K562 (cell line): ENCODE measurements at regions not wholly inside any gene's neighbourhood (a gene's known extent, or its start where the extent isn't known, plus 50 kb on each side); places are given as distances from the start of the nearest gene placed in this dataset.

Experiments used
- ATAC-seq: fragments of 200-7000 bp; cut with Tn5 transposase; 3 replicates; pipeline ENCODE4 v1.9.1; 2020; ENCODE audit warnings: moderate library complexity
- BruUV-seq: library from RNA; stranded (reverse); fragments of 400-500 nt; replicated peaks from 2 replicates; lab custom pipeline; 2021; lab: Mats Ljungman, UMichigan
- CTCF ChIA-PET: fragments of 300-600 bp; formaldehyde crosslinking; extraction: SDS; loops from one replicate; lab custom pipeline; 2021; ENCODE audit warnings: low intra/inter-chr PET ratio; lab: Yijun Ruan, JAX
- POLR2A ChIA-PET: fragments of 300-600, 350-650 bp; sonication (Branson Sonifier 250); formaldehyde crosslinking; extraction: SDS; loops from one replicate; lab custom pipeline; 2021; ENCODE audit warnings: antibody characterized with exemption, inconsistent platforms; lab: Yijun Ruan, JAX
- DNase-seq, 4 experiments: peaks; one replicate each; pipeline versions ENCODE4 v3.0.0 to v3.0.0-alpha.2; 2011 to 2018; ENCODE audit warnings: low spot score in 3 of 4, mixed read lengths in 3 of 4; ENCODE audit errors: extremely low read depth in 1 of 4
- FAIRE-seq: peaks from 2 replicates; lab custom pipeline; 2011; peaks lifted over from hg19 to GRCh38; lab: Jason Lieb, UNC
- H2AFZ ChIP-seq: 2 replicates; pipeline ENCODE4 v1.6.0; 2011; ENCODE audit warnings: low read depth, low read length, control low read depth, inconsistent platforms
- H3K27ac ChIP-seq: fragments of 200-600 bp; 3 replicates; pipeline ENCODE4 v1.8.0; 2011; ENCODE audit warnings: low read depth, mild to moderate bottlenecking, control low read depth, inconsistent platforms, low read length, moderate library complexity, mixed read lengths; ENCODE audit errors: extremely low read depth
- H3K27me3 ChIP-seq, 2 experiments: fragments of 300-600 bp in 1 of 2; 2 replicates in 1 of 2; 3 replicates in 1 of 2; pipeline versions ENCODE4 v1.6.0 to v1.8.0; 2011; ENCODE audit warnings: inconsistent platforms in 2 of 2, low read length in 2 of 2, mild to moderate bottlenecking in 1 of 2, mixed read lengths in 1 of 2, moderate library complexity in 1 of 2; ENCODE audit not compliant: control insufficient read depth in 2 of 2, insufficient read depth in 2 of 2
- H3K36me3 ChIP-seq: fragments of 300-600 bp; 3 replicates; pipeline ENCODE4 v1.8.0; 2011; ENCODE audit warnings: mild to moderate bottlenecking, low read length, inconsistent platforms; ENCODE audit not compliant: control insufficient read depth, insufficient read depth
- H3K4me1 ChIP-seq, 2 experiments: fragments of 200-600 bp in 1 of 2; replicated peaks in 1 of 2; 2 replicates in 1 of 2; 3 replicates in 1 of 2; pipeline versions ENCODE4 v1.5.1 to v1.8.0; 2011; ENCODE audit warnings: inconsistent platforms in 2 of 2, low read length in 2 of 2, mild to moderate bottlenecking in 1 of 2, mixed read lengths in 1 of 2, moderate library complexity in 1 of 2; ENCODE audit not compliant: control insufficient read depth in 2 of 2, insufficient read depth in 2 of 2
- H3K4me2 ChIP-seq: 2 replicates; pipeline ENCODE4 v1.6.1; 2011; ENCODE audit warnings: low read length, control low read depth, inconsistent platforms, mixed read lengths; ENCODE audit not compliant: insufficient read depth
- H3K4me3 ChIP-seq: fragments of 200-600 bp; sonication (generic), shearing (Covaris generic); 2 replicates; pipeline ENCODE4 v1.5.1; 2016; ENCODE audit warnings: control low read depth, inconsistent platforms
- H3K79me2 ChIP-seq: fragments of 200-600 bp; 3 replicates; pipeline ENCODE4 v1.8.0; 2011; ENCODE audit warnings: low read length, inconsistent platforms; ENCODE audit not compliant: control insufficient read depth, insufficient read depth
- H3K9ac ChIP-seq, 2 experiments: 2 replicates each; pipeline versions ENCODE4 v1.6.0 to v1.6.1; 2011; ENCODE audit warnings: low read depth in 2 of 2, low read length in 2 of 2, control low read depth in 1 of 2, inconsistent platforms in 1 of 2, mild to moderate bottlenecking in 1 of 2, mixed read lengths in 1 of 2; ENCODE audit not compliant: insufficient read depth in 1 of 2
- H3K9me1 ChIP-seq: one replicate; pipeline ENCODE4 v1.6.0; 2011; ENCODE audit warnings: inconsistent platforms, mild to moderate bottlenecking, low read length, moderate library complexity; ENCODE audit not compliant: control insufficient read depth, insufficient read depth
- H3K9me3 ChIP-seq: replicated peaks from 2 replicates; pipeline ENCODE4 v1.5.1; 2011; ENCODE audit warnings: low read depth, low read length, inconsistent platforms; ENCODE audit not compliant: control insufficient read depth, insufficient read depth
- H4K20me1 ChIP-seq: replicated peaks from 2 replicates; pipeline ENCODE4 v1.6.1; 2011; ENCODE audit warnings: low read length, inconsistent platforms, mixed read lengths; ENCODE audit not compliant: control insufficient read depth, insufficient read depth
- JUNB ChIP-seq: fragments of 450-650 bp; formaldehyde crosslinking; conservative IDR thresholded peaks from 2 replicates; pipeline ENCODE4 v1.4.0; 2020; ENCODE audit warnings: mild to moderate bottlenecking
- ZNF282 ChIP-seq: sonication (generic); formaldehyde crosslinking; IDR thresholded peaks from 2 replicates; pipeline ENCODE4 v1.8.1; 2023; ENCODE audit warnings: missing genetic modification reagents
- WGBS: fragments of 100-300 bp; shearing (Covaris generic); methylation state at CpG from one replicate; pipeline ENCODE4 v1.1.6; 2016; ENCODE audit warnings: low coverage, mixed read lengths; ENCODE audit not compliant: insufficient coverage; ENCODE audit errors: missing lambda C conversion rate; 5-methylcytosine and 5-hydroxymethylcytosine counted together
- in situ Hi-C: fragments of 300-500 bp; cut with MboI; formaldehyde crosslinking; loops from 4 replicates; pipeline ENCODE4 v1.15.0; 2018; ENCODE audit warnings: inconsistent platforms, mixed read lengths
- intact Hi-C: fragments of 100-400 bp; cut with micrococcal nuclease; formaldehyde crosslinking; loops from 2 replicates; pipeline ENCODE4 v1.14.2; 2022
- TF ChIP-seq, protein P1 (sequence below): fragments of 250-450 bp; sonication (Bioruptor Pico); IDR thresholded peaks from 2 replicates; pipeline ENCODE4 v1.5.0; 2021; ENCODE audit warnings: mild to moderate bottlenecking, moderate library complexity
- TF ChIP-seq, protein P2 (sequence below): fragments of 450-650 bp; IDR thresholded peaks from 2 replicates; pipeline ENCODE4 v1.6.1; 2016; ENCODE audit warnings: low read depth
- TF ChIP-seq, protein P3 (sequence below): IDR thresholded peaks from 3 replicates; pipeline ENCODE4 v1.6.1; 2011; ENCODE audit warnings: borderline replicate concordance, mild to moderate bottlenecking, moderate library complexity; ENCODE audit not compliant: insufficient read length; ENCODE audit errors: extremely low read depth
- TF ChIP-seq, protein P4 (sequence below), 2 experiments: fragments of 450-650 bp in 1 of 2; sonication (generic) in 1 of 2; formaldehyde crosslinking in 1 of 2; IDR thresholded peaks in 1 of 2; conservative IDR thresholded peaks in 1 of 2; 2 replicates each; pipeline versions ENCODE4 v1.6.1 to v1.8.1; 2016 to 2023; ENCODE audit warnings: mild to moderate bottlenecking in 2 of 2, moderate library complexity in 2 of 2, inconsistent platforms in 1 of 2, missing genetic modification reagents in 1 of 2

DNA sequence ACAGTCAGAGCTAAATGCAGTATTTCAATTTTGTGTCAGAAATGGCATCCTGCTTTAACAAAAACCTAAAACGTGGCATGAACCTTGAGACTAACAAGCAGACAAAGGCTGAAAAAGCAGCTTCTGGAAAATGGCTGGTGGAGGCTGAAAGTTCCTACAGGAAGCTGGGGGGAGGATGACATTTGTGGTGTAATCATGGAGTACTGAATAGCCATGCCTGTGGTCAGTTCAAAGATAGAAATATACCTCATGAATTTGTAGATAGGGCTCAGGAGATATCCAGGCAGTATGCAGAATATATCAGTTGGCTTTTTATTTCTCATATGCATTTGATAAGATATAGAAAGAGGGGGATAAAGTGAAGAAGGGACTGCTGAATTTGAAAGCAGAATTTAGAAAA lies 181.7 kb downstream of the UQCRFS1 start:
- ChIA-PET CTCF (no interaction called here), POLR2A (no interaction called here)
- H3K27me3 ChIP-seq = peaks cover 5 to 20% of the 10 kb centered on the region in 2 experiments; a peak in 3 of 5 replicates
- H3K27ac ChIP-seq = no peak overlapping the region
- BruUV-seq = no TSS peak
- no peak overlapping the region for H3K4me2 ChIP-seq
- H3K79me2 ChIP-seq = no peaks in the 10 kb centered on the region
- no peaks in the 10 kb centered on the region for H3K9me3 ChIP-seq
- no peak for DNase-seq
- WGBS = 0% methylated on average over 1 of the region's 1 CpG
- no peak overlapping the region for H3K9ac ChIP-seq
- no peaks in the 10 kb centered on the region for H3K9me1 ChIP-seq
- H4K20me1 ChIP-seq = no peaks in the 10 kb centered on the region
- no peak for ATAC-seq
- no peaks in the 10 kb centered on the region; a peak in 1 of 5 replicates for H3K4me1 ChIP-seq
- no peak overlapping the region for H3K4me3 ChIP-seq
- H2AFZ ChIP-seq = no peak overlapping the region
- no peaks in the 10 kb centered on the region for H3K36me3 ChIP-seq
- in situ Hi-C loops = no loop called here
- intact Hi-C loops = no loop called here
- no peak for FAIRE-seq
- TF ChIP-seq ZNF282 (CRISPR knock-in tag) (no peak), JUNB (CRISPR knock-in tag) (no peak)
- TF ChIP-seq, protein P1, sequence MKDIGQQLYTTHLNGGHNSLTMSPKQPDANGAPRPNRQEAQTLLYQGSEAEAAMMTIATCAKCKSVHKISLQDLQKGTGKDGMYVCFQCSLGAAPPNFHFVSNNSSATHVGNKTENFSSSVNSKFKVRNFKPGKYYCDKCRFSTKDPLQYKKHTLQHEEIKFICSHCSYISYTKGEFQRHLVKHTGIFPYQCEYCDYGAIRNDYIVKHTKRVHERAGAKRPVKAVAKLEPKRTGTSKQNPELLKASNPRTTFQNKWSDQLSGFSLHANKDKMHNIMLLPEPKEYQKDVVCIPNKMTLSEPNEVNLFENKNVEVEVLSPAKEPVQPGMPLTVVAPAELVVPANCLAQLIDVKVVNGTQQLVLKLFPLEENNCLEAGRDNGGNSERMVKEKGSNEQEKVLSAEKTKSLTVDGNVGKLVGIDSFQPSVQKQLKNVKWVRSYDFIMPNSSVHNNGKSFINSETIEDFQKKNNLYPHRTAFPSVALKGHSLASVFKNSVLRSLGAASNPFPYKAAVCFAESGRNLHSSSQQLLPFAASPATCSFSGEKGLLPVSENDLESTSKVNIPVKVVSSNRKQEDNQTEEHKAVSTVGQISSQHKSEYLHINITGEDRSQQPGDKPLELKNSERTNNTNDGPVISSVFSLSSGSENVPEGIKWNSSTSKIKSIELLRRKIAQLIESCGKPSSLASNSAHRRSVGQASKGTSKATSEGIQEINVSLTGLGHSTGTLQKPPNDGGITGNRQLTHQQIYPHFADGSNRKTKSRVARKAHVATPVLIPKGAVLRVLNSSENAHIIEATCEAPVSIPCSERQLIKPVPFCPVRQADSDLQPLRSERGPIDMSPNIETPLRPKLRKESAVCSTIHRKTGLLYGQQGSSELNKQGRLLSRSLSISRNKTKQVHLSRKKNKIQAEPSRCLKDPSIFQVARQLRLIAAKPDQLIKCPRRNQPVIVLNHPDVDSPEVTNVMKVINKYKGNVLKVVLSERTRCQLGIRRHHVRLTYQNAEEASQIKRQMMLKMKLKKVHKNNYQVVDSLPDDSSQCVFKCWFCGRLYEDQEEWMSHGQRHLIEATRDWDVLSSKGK (CRISPR knock-in tag) = no peak
- TF ChIP-seq, protein P2, sequence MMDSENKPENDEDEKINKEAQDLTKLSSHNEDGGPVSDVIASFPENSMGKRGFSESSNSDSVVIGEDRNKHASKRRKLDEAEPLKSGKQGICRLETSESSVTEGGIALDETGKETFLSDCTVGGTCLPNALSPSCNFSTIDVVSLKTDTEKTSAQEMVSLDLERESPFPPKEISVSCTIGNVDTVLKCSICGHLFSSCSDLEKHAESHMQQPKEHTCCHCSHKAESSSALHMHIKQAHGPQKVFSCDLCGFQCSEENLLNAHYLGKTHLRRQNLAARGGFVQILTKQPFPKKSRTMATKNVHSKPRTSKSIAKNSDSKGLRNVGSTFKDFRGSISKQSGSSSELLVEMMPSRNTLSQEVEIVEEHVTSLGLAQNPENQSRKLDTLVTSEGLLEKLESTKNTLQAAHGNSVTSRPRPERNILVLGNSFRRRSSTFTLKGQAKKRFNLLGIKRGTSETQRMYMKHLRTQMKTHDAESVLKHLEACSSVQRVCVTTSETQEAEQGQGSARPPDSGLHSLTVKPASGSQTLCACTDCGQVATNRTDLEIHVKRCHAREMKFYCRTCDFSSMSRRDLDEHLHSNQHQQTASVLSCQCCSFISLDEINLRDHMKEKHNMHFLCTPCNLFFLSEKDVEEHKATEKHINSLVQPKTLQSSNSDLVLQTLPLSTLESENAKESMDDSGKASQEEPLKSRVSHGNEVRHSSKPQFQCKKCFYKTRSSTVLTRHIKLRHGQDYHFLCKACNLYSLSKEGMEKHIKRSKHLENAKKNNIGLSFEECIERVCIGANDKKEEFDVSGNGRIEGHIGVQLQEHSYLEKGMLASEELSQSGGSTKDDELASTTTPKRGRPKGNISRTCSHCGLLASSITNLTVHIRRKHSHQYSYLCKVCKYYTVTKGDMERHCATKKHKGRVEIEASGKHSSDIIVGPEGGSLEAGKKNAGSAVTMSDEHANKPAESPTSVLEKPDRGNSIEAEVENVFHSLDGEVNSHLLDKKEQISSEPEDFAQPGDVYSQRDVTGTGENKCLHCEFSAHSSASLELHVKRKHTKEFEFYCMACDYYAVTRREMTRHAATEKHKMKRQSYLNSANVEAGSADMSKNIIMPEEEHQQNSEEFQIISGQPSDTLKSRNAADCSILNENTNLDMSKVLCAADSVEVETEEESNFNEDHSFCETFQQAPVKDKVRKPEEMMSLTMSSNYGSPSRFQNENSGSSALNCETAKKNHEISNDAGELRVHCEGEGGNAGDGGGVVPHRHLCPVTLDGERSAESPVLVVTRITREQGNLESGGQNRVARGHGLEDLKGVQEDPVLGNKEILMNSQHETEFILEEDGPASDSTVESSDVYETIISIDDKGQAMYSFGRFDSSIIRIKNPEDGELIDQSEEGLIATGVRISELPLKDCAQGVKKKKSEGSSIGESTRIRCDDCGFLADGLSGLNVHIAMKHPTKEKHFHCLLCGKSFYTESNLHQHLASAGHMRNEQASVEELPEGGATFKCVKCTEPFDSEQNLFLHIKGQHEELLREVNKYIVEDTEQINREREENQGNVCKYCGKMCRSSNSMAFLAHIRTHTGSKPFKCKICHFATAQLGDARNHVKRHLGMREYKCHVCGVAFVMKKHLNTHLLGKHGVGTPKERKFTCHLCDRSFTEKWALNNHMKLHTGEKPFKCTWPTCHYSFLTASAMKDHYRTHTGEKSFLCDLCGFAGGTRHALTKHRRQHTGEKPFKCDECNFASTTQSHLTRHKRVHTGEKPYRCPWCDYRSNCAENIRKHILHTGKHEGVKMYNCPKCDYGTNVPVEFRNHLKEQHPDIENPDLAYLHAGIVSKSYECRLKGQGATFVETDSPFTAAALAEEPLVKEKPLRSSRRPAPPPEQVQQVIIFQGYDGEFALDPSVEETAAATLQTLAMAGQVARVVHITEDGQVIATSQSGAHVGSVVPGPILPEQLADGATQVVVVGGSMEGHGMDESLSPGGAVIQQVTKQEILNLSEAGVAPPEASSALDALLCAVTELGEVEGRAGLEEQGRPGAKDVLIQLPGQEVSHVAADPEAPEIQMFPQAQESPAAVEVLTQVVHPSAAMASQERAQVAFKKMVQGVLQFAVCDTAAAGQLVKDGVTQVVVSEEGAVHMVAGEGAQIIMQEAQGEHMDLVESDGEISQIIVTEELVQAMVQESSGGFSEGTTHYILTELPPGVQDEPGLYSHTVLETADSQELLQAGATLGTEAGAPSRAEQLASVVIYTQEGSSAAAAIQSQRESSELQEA = no peak
- TF ChIP-seq, protein P3, sequence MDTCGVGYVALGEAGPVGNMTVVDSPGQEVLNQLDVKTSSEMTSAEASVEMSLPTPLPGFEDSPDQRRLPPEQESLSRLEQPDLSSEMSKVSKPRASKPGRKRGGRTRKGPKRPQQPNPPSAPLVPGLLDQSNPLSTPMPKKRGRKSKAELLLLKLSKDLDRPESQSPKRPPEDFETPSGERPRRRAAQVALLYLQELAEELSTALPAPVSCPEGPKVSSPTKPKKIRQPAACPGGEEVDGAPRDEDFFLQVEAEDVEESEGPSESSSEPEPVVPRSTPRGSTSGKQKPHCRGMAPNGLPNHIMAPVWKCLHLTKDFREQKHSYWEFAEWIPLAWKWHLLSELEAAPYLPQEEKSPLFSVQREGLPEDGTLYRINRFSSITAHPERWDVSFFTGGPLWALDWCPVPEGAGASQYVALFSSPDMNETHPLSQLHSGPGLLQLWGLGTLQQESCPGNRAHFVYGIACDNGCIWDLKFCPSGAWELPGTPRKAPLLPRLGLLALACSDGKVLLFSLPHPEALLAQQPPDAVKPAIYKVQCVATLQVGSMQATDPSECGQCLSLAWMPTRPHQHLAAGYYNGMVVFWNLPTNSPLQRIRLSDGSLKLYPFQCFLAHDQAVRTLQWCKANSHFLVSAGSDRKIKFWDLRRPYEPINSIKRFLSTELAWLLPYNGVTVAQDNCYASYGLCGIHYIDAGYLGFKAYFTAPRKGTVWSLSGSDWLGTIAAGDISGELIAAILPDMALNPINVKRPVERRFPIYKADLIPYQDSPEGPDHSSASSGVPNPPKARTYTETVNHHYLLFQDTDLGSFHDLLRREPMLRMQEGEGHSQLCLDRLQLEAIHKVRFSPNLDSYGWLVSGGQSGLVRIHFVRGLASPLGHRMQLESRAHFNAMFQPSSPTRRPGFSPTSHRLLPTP = no peak
- TF ChIP-seq, protein P4, sequence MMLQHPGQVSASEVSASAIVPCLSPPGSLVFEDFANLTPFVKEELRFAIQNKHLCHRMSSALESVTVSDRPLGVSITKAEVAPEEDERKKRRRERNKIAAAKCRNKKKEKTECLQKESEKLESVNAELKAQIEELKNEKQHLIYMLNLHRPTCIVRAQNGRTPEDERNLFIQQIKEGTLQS (IDR thresholded peaks at IDR 0.05) = no peak
- TF ChIP-seq, protein P4 (CRISPR knock-in tag; conservative IDR thresholded peaks at IDR 0.05) = no peak
